NCI-H1694 (cell line): ENCODE measurements at regions not wholly inside any gene's neighbourhood (a gene's known extent, or its start where the extent isn't known, plus 50 kb on each side); places are given as distances from the start of the nearest gene placed in this dataset.

Experiments
- DNase-seq: peaks from one replicate; lab custom pipeline; 2025; lab: John Stamatoyannopoulos, UW

DNA sequence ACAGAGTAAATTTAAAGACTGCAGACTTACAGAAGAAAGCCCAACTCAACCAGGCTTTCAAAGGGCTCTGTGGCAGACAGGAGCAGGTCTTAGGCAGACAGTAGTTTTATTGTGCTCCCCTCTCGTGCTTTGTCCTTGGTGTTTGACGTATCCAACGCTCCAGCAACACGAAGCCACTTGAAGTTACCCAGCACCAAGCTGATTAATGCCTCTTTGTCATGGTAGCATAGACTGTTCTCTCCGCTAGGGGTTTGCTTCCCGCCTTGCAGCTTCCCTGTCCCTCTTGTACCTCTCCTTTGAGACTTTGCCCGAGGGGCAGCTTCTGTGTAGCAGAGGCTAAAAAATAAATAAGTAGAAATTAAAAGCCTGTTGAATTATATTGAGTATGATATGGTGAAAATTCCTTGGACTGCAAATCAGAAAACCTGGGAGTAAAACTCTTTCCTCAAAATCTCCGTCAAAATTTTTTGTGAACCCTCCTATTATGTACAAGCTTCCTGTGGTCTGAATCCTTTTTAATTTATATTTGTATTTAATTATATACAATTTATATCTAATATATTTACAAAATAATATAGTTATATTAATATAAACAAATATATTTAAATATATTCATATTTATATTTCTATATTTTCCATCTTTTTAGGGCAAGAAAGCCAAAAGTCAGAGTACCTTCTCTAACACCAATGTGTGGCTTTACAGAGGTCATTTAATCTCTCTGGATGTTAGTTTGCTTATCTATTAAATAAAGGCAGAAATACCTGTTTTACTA lies 405.4 kb downstream of the DMAC1 start:
- DNase-seq, result no peak

DNA sequence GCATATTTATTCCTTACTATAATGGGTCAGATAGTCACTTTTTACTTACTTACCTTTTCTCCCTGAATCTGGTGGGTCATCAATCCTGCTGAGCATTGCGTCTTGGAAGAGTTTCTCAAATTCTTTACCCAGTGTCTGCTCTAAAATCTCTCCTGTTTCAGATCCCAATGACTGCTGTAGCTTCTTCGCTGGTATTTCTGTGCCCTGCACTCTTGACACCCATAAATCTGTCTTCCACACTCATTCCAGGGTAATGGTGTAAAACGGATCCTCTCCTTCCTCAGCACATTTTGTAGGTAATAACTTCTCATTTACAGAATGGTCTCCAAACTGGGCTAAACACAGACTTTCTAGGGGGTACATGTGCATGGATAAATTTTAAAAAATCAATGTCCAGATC lies 407.4 kb downstream of the DMAC1 start:
- no peak for DNase-seq

DNA sequence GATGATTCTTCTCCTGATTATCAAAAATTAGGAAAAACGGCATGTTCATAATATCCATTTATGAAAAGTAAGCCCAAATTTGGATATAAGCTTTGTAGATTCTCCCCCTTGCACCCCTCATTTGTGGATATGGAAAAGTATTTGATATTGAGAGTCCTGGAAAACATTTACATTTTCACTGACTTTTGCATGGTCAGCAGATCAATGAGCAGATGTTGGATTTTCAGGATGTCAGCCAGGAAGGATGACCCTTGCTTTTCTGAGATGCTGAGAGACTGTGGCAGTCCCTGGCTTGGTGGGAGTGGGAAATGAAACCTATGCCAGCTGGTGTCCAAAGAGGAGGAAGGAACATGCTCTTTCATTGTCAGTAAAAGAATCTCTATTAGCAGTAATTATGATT lies 410.8 kb downstream of the DMAC1 start:
- no peak for DNase-seq

DNA sequence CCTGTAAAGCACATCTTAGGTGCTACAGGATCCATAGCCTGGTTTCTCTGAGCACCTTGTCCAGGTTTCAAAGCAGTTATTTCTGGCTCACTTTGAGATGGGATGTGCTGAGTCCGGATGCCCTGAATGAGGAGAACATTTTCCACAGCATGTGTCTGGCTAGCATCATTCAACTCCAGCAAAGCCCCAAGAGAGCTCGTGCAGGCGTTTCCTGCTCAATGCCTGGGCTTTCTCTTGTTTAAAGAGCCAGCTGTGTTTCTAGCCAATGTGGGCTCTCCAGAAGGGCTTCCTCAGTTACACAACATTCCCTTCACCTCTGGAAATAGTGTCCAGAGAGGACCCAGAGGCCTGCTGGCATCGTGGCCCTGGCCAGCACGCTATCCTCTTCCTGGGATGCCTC lies 411.7 kb downstream of the DMAC1 start:
- DNase-seq, result no peak

DNA sequence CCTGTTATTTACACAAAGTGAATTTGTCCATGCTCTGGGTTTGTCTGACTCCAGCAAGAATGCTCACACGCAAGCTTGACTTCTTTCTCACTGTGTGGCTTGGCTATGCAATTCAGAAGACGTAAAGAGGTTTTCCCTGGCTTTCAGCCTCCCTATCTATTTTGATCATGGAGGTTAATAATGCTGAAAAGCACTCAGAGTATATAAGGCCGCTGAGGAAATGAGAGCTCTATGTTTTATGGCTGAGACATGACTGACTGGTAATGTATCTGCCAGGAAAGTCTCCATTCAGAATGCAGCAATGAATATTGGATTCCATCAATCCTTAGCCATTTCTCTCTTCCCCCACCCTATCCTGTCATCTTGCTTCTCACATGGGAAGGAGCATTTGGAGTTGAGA lies 417.3 kb downstream of the DMAC1 start:
- DNase-seq, result no peak

DNA sequence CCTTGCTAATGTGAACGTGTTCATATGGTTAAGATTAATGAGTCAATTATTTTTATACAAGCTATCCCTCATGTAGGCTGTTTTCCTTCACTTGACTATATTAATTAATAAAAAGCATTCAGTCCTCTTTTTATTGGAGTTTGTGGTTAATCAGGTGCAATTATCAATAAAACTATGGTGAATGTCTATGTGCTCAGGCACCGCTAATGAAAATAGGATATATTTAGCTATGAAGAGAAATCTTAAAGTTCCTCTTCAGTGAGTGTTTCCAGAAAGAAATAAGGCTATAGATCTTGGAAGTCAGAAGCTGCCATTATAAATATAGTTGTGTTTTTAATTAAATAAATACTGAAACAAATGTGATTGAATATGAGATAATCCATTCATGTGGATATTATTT lies 422.1 kb downstream of the DMAC1 start:
- DNase-seq, result no peak

DNA sequence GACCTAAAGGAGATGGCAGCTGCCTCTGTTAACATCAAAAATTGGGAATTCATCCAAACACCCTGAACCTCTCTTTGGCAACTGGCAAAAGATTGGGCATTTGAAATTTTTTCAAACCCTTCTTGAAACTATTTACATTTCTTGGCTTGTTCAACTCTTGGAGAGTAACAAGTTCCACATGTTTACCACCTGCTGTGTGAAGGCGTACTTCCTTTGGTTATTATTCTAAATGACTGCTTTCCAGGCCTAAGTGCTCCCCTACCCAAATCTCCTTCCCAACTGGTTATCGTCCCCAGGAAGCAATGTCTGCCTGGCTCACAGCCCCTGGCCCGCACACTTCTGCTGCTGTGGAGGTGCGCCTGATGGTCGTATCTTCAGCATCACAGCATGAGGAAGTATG lies 422.7 kb downstream of the DMAC1 start:
- DNase-seq, result no peak

DNA sequence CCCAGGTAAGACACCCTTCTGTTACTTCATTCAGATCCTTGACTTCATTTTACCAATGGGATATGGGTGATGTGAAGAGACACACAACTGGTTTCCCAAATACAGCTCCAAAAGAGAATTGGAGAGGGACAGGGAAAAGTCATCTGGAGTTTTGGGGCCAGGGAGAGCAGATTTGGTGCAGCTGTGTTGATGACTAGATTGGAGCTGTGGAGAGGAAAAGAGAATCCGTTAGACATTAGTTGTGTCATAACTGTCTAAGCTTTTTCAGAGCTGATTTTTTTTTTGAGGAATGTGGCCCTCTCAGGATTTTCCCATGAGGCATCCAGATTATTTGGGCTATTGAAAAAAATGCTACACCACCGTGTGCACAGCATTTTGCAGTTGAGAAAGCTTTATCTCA lies 423.4 kb downstream of the DMAC1 start:
- DNase-seq, result no peak

DNA sequence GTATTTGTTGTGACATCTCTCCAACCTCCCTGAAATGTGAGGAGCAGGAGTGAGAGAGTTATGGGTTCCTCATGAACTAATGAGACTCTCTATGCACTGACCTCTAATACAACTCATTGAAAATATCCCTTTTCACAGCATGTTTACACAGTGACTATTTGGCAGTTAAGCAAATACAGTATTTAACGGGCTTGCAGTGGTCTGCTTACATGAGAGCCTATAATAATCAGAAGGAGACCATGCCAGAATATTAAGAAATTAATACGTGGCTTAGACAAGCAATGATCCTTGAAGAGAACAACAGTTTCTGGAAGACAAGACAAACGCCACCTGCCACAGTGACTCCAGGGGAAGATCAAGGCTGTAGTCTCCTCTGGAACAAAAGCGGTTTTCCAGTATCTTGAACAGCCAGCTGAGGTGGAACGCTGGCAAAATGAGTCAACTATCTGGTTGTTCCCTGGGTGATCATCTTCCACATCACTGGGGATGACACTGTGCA lies 424.5 kb downstream of the DMAC1 start:
- DNase-seq, result no peak

DNA sequence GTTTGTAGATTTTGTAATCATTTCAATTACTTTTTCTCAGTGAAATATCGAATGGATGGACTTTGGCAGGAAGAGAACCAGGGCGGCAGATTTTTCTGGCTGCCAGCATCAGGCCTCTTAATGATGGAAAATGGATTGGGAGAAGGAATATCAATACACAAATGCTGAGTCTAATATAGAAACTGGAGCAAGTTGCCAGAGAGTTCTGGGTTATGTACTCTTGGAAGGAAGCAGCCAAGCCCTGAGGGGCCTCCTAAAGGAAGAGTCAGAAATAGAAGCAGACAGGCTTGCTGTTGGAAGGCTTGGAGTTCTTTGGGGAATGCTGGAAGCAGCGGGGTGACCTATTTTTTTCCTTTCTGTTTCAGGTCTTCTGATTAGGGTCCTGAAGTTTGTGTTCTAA lies 428.6 kb downstream of the DMAC1 start:
- DNase-seq, result no peak

DNA sequence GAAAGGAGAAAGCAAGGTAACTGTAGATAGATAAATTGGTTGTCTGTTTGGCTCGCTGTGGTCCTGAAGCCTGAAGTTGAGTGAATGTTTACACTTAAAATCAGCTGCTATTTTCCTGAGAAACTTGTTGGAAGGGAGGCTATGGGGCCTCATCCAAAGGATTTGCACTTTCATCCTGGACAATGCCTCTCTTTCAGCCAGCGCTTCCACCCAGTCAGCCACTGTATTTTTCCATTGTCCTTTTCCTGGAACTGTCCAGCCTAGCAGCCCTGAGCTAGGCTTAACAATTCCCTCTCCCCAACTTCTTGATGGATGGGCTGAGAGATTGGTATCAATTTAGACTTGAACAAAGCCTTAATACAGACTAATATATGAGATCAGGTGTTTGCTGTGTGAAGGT lies 429.2 kb downstream of the DMAC1 start:
- no peak for DNase-seq

DNA sequence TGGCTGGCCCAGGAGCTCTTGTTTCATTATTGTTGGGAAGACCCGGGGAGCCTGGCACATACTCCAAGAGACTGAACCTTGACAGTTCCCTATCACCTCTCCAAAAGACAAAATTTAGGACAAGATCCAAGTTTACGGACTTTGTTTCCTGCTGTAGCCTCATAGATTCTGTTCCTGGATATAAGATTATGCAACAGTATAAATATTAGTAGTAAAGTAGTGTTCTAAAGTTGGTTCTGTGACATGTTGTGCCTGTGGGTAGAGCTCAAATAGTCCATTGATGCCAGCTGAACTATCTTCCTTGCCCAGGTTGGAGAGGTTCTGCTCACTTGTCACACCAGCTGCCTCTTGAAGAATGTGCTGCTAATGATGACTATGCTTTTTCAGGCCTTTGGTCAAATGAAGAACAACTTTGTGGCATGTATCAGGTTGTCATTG lies 430.2 kb downstream of the DMAC1 start:
- DNase-seq, result no peak

DNA sequence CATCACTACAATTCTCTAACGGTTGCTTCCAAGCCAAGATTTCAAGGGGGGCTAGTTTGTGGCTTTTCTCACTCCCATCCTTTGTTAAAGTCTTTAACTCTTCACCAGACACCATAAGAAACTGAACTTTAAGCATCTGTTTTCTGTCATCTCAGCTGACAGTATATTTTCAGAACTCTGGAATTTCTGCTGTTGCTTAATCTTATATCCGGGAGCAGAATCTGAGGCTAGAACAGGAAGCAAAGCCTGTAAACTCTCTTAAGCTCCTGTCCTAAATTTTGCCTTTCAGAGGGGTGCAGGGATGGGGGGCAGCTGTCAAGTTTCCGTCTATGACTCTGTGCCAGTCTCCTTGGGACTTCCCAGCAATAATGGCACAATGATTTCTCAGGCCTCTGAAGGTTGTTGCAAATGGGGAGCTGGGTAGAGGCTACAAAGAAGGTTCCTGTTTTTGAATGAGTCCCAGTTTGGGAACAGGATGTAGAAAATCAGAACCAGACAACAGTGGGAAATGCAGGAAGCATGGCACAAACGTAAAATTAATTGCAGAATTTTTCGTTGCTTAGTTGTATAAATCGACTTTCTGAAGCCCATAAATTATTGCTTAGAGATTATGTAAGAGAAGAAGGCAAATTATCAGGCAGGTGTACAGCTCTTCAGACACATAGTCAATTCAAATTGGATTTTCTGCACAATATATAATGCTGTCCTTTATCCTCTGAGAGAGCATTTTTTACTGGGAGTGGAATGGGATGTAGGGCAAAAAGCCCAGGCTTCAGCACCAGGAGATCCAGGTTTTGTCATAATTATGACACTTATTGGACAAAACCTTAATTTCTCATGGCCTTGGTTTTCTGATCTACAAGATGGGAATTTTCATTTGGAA lies 430.9 kb downstream of the DMAC1 start:
- no peak for DNase-seq

DNA sequence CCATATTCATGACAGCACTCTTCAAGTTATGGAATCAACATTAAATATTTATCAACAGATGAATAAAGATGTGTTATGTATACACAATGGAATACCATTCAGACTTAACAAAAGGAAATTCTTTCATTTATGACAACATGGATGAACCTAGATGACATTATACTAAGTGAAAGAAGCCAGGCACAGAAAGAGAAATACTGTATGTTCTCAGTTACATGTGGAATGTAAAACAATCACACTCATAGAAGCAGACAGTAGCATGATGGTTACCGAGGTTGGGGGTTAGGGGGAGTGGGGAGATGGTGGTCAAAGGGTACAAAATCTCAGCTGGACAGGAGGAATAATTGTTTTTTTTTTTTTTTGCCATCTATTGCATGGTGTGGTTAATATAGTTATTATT lies 431.9 kb downstream of the DMAC1 start:
- no peak for DNase-seq

DNA sequence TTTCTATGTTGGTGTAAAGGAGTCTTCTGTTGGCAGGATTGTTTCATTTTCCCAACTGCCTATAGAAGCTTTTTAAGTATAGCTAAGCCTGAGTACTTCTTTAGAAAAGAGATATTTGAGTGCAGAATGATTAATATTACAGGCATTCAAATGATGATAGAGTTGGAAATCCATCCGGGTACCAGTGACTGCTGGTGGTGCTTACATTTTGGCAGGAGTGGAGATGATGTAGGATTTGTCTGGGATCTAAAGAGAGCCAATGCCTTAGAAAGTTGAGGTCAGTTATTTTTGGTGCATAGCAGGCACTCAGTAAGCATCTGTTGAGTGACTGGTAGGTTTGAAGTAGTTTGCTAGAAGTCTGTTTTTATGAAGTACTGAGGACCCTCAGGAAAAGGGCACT lies 433.5 kb downstream of the DMAC1 start:
- DNase-seq, result no peak

DNA sequence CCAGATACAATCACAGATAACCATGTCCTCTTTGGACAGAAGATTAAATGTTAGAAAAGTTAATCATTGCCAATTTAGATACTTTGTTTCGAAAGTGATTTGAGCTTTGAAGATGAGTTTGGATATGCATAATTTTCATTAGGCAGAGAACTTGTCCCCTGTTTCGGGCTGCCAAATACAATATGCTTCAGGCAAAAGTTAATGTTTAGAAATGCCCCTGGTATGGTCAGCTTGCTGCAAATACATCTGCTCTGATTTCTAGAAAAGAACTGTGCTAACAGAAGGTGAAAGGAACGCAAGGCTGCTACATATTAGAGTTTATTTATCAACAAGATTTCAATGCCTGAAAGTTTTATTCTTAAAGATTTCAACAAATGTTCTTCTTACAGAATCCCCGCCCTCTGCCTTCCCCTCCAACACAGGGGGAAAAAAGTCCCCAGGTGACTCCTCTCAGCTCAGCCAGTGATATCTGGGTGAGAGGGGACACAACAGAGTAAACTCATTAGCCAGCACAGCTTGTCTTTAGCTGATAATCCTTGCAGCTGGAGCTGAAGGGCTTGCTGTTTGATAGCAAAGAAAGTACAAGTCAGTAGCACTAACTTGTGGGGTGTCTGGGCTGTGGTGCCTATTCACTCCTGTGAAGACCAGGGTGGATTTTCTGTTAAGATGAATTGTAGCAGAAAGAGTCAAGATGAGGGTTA lies 435.7 kb downstream of the DMAC1 start:
- no peak for DNase-seq

DNA sequence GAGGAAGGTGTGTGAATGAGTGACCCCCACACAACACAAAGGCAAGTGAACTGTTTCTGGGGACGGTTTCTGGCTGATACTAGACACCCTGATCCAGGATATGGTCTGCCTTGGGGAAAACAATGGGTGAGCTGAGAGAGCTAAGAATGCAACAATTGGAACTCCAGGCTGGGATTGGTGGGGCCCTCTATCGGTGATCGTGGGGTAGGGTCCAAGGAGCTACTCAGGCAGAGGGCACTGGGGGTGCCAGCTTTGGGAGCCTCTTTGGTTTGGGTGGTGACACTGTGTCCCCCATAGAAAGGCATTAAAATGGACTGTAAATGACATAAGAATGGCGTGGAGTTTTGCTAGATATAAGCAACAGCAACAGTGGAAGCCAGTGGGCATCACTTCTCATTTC lies 439.1 kb downstream of the DMAC1 start:
- DNase-seq, result no peak

DNA sequence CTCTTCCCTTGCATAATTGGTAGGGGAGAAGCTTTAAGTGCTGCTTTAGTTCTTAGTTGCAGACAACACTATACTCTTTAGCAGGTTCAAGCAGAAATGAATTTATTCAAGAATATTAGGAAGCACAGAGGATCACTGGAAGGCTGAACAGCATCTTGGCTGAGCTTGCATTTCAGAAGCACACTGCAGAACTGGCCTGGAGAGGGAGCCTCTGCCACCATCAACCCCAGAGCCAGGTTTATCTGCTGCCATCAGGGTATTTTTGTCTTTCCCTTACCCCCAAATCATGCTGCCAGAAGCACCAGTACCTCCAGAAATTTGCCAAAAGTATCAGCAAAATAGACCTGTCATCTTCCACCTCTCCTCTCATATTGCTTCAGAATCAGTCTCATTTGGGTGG lies 440.7 kb downstream of the DMAC1 start:
- no peak for DNase-seq

DNA sequence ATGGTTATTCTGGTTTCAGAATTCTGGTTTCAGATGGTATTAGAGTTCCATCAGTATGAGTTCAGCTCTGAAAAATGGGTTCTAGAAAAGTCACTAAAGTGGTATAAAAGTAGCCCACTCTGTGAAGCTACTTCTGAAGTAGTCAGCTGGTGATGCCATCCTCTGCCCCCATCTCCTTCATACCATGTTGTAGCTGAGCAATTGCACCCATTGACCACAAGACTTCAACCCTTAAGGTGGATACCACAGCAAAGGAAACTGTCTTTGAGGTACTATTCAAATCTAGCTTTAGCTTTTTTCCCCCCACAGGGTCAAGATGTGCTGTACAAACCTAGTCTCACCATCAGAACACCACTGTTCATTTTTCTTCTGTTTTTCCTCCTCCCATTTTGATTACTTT lies 444.9 kb downstream of the DMAC1 start:
- no peak for DNase-seq

DNA sequence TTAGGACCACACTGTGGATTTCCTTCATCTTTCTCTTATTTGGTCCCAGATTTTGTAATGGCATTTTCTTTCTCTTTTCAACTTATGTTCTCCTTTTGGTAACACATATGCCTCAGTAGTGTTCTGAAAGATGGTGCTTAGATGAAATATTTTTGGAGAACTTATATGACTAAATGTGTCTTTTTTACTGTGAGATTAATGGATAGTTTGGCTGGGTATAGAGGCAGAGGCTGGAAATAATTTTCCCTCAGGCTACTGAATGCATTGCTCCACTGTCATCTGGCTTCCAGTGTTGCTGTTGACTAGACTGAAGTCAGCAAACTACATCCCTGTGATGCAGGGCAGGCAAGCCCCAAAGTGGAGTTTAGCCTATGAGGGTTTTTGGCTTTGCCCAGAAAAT lies 450.9 kb downstream of the DMAC1 start:
- no peak for DNase-seq

DNA sequence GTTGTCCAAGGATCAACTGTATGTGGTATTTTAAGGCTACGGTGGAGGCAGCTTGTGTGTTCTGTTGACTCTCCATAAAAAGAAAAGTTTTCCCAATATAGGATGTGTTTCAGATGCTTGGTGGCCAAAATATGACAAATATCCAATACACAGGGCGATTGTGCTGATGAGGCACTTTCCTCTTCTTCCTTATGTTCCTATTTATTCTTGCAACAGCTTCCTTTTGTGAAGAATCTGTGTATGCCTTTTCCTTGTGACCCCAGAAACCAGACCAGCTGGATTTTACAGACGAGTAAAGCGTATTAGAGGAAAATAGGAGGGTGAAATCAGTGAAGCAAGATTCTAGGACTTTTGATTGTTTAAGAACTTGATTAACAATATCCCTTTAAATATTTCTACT lies 452.0 kb downstream of the DMAC1 start:
- no peak for DNase-seq

DNA sequence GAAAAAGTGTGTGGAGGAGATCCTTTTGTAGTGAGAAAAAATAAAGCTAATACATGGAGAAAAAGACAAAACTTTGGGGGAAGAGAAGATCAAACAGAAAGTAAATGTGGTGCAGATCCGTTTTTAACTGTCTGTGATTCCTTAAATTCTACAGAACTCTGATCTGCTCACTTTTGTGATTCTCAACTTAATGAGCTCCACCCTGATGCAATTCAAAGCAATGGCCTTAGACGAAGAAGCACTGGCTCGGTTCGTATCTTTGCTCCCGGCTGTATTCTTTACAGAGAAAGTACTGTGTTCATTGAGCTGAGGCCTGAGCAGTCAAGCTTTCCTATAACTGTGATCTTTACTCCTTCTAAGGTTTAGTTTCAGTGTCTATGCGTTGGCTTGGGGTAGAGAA lies 453.4 kb downstream of the DMAC1 start:
- DNase-seq, result no peak

DNA sequence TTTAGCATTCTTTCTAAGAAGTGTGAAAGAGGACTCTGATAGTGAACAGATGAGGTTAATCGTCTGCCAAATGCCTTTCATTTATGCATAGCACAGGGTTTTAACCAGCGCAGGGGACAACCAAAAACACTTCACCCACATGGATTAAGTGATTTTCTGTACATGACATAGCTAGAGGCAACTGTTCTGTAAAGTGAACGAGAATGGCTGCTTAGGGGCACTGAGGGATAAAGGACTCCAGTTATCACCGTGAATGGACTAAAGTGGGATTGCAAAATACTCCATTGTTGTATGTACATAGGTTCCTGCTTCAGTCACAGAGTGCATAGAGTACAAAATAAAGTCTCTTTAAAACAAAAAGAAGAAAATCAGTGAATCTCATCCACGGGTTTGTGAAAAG lies 456.8 kb downstream of the DMAC1 start:
- no peak for DNase-seq
